H1 (cell line): ENCODE measurements at regions not wholly inside any gene's neighbourhood (a gene's known extent, or its start where the extent isn't known, plus 50 kb on each side); places are given as distances from the start of the nearest gene placed in this dataset.

Experiments
- ATF3 ChIP-seq: IDR thresholded peaks from 2 replicates; pipeline ENCODE4 v1.6.1; 2011; ENCODE audit warnings: low read depth, mild to moderate bottlenecking, low read length; ENCODE audit not compliant: insufficient read depth
- CEBPB ChIP-seq: IDR thresholded peaks from 2 replicates; pipeline ENCODE4 v1.6.1; 2012; ENCODE audit warnings: low read depth, low read length
- EP300 ChIP-seq, 2 experiments: IDR thresholded peaks; 1 replicate in 1 of 2; 2 replicates in 1 of 2; pipeline ENCODE4 v1.6.1; 2011 to 2012; ENCODE audit warnings: low read depth in 2 of 2, low read length in 2 of 2, mild to moderate bottlenecking in 2 of 2, borderline replicate concordance in 1 of 2, inconsistent platforms in 1 of 2, moderate library complexity in 1 of 2
- EZH2 ChIP-seq: fragments of 200-600 bp; sonication (generic); IDR thresholded peaks from 2 replicates; pipeline ENCODE4 v1.7.1; 2012; ENCODE audit warnings: low read depth, mild to moderate bottlenecking, moderate library complexity, low read length, inconsistent platforms; ENCODE audit not compliant: severe bottlenecking
- MAX ChIP-seq: IDR thresholded peaks from 2 replicates; pipeline ENCODE4 v1.6.1; 2012; ENCODE audit warnings: inconsistent platforms
- POLR2AphosphoS5 ChIP-seq: IDR thresholded peaks from 2 replicates; pipeline ENCODE4 v1.6.1; 2011; ENCODE audit warnings: low read depth, low read length
- SAP30 ChIP-seq: fragments of 300-600 bp; sonication (generic); IDR thresholded peaks from 2 replicates; pipeline ENCODE4 v1.7.1; 2012; ENCODE audit warnings: low read length, moderate library complexity, mild to moderate bottlenecking, inconsistent platforms; ENCODE audit not compliant: insufficient read depth, insufficient replicate concordance
- SP1 ChIP-seq: IDR thresholded peaks from 2 replicates; pipeline ENCODE4 v1.6.1; 2011; ENCODE audit warnings: low read depth, low read length
- TCF12 ChIP-seq: IDR thresholded peaks from 2 replicates; pipeline ENCODE4 v1.6.1; 2011; ENCODE audit warnings: low read depth, mild to moderate bottlenecking, low read length
- TF ChIP-seq, protein P1 (sequence below), 3 experiments: IDR thresholded peaks; 1 replicate in 2 of 3; 2 replicates in 1 of 3; pipeline versions ENCODE4 v1.5.1 to v1.6.1; 2011; ENCODE audit warnings: low read length in 3 of 3, mild to moderate bottlenecking in 3 of 3, inconsistent platforms in 2 of 3, low read depth in 1 of 3, moderate library complexity in 1 of 3; ENCODE audit not compliant: insufficient read depth in 1 of 3; ENCODE audit errors: control extremely low read depth in 1 of 3

DNA sequence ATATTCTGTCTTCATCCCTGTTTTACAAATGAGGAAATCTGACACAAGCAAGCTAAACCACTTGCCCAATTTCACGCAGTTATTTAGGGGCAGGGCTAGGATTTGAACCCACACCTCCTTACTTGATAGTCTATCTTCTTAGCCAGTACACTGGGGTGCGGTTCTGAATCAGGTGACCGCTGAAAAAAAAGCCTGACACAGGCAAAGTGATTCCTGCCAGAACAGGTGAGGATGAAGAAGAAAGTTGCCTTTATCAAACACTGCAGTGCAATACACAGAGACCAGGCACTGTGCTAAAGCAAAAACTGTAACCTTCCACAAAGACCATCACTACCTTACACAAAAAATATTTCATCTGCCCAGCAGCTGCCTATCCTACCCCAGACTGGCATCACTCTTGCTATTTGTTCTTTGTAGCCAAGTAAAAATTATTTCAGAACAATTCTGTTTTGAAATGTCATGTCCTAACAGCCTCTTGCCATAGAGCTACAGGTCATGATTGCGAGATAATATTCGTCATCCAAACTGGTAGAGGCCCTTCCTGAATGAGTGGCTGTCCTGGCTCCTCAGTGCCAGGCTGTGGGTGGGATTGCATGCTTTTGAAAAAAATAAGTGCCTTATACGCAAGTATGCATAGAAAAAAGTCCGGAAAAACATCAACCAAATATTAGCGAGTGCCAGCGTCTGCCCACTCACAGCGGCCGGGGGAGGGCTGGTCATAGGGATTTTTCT, 142.3 kb upstream of the TPM1 start:
- TF ChIP-seq, protein P1, sequence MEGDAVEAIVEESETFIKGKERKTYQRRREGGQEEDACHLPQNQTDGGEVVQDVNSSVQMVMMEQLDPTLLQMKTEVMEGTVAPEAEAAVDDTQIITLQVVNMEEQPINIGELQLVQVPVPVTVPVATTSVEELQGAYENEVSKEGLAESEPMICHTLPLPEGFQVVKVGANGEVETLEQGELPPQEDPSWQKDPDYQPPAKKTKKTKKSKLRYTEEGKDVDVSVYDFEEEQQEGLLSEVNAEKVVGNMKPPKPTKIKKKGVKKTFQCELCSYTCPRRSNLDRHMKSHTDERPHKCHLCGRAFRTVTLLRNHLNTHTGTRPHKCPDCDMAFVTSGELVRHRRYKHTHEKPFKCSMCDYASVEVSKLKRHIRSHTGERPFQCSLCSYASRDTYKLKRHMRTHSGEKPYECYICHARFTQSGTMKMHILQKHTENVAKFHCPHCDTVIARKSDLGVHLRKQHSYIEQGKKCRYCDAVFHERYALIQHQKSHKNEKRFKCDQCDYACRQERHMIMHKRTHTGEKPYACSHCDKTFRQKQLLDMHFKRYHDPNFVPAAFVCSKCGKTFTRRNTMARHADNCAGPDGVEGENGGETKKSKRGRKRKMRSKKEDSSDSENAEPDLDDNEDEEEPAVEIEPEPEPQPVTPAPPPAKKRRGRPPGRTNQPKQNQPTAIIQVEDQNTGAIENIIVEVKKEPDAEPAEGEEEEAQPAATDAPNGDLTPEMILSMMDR (IDR thresholded peaks at IDR 0.05; ENCODE audit: control extremely low read depth in 1 of 3, insufficient read depth in 1 of 3, low read depth in 1 of 3, low read length in 3 of 3) = no peak
- no peak for TF ChIP-seq POLR2AphosphoS5
- TF ChIP-seq EZH2 = no peak
- TF ChIP-seq SP1 = no peak
- no peak for TF ChIP-seq ATF3
- TF ChIP-seq CEBPB = no peak
- no peak for TF ChIP-seq SAP30
- no peak for TF ChIP-seq MAX
- TF ChIP-seq TCF12 = no peak
- TF ChIP-seq EP300 (IDR thresholded peaks at IDR 0.05; ENCODE audit: borderline replicate concordance in 1 of 2, low read depth in 2 of 2, low read length in 2 of 2) = no peak
